Lower lobe of right lung (tissue), 2 donors: ENCODE measurements at regions not wholly inside any gene's neighbourhood (a gene's known extent, or its start where the extent isn't known, plus 50 kb on each side); places are given as distances from the start of the nearest gene placed in this dataset.

Experiments used
- ATAC-seq, 2 donors: fragments of 200-7000 bp; cut with Tn5 transposase; one replicate each; pipeline ENCODE4 v1.9.1; 2020 to 2022; ENCODE audit warnings: mild to moderate bottlenecking in 2 of 2, moderate library complexity in 2 of 2
- DNase-seq: peaks from one replicate; pipeline ENCODE4 v3.0.0-alpha.2; 2020
- H3K27ac ChIP-seq: fragments of 200-600 bp; one replicate; pipeline ENCODE4 v1.8.0; 2022
- H3K27me3 ChIP-seq: fragments of 200-600 bp; one replicate; pipeline ENCODE4 v1.8.0; 2022; ENCODE audit warnings: low read depth
- H3K36me3 ChIP-seq: fragments of 200-600 bp; one replicate; pipeline ENCODE4 v1.8.0; 2022; ENCODE audit warnings: mild to moderate bottlenecking
- H3K4me1 ChIP-seq: fragments of 200-600 bp; one replicate; pipeline ENCODE4 v1.8.0; 2022
- H3K4me3 ChIP-seq: fragments of 200-600 bp; one replicate; pipeline ENCODE4 v1.8.0; 2022; ENCODE audit warnings: mild to moderate bottlenecking
- H3K9me3 ChIP-seq: fragments of 200-600 bp; one replicate; pipeline ENCODE4 v1.8.0; 2022
- CTCF ChIP-seq: fragments of 200-600 bp; IDR thresholded peaks from one replicate; pipeline ENCODE4 v1.8.0; 2022; ENCODE audit warnings: antibody characterized with exemption, mild to moderate bottlenecking
- intact Hi-C: fragments of 100-400 bp; cut with DNase I; formaldehyde crosslinking; loops from one replicate; pipeline ENCODE4 v1.11.0; 2022
- donor health status: DM: no; HTN: yes; CAD: no; lungs with severe emphysema.

- peaks cover 9% of the 10 kb centered on the region for H3K4me1 ChIP-seq
- H3K27ac ChIP-seq = no peak overlapping the region
- no peaks in the 10 kb centered on the region for H3K9me3 ChIP-seq
- H3K4me3 ChIP-seq = no peak overlapping the region
- intact Hi-C loops = loop anchor here (2.0 kb wide), 1 partner anchor 130 kb away; no protein-coding TSS in a partner anchor
- H3K27me3 ChIP-seq = no peaks in the 10 kb centered on the region
- H3K36me3 ChIP-seq = no peaks in the 10 kb centered on the region
- ATAC-seq (no peak), DNase-seq (no peak)
- TF ChIP-seq CTCF = no peak
Observed at GRCh38 chr11:13208921-13209320, 68.7 kb upstream of the BMAL1 start.

- TF ChIP-seq CTCF = no peak
- Histone ChIP-seq H3K27me3 (no peaks in the 10 kb centered on the region), H3K4me3 (no peak overlapping the region), H3K9me3 (no peaks in the 10 kb centered on the region), H3K27ac (no peak overlapping the region), H3K4me1 (peaks cover 9% of the 10 kb centered on the region), H3K36me3 (no peaks in the 10 kb centered on the region)
- intact Hi-C loops = loop anchor here (2.0 kb wide), 1 partner anchor 129 kb away; no protein-coding TSS in a partner anchor
- no peak for DNase-seq
- ATAC-seq = no peak
Observed at GRCh38 chr11:13209379-13209778, 68.2 kb upstream of the BMAL1 start.

GRCh38 chr11:13210424-13210823 is 67.2 kb upstream of the BMAL1 start:
- Histone ChIP-seq H3K36me3 (no peaks in the 10 kb centered on the region), H3K9me3 (no peaks in the 10 kb centered on the region), H3K4me3 (no peak overlapping the region), H3K27me3 (no peaks in the 10 kb centered on the region), H3K27ac (no peak overlapping the region), H3K4me1 (peaks cover 9% of the 10 kb centered on the region)
- ATAC-seq (peak; percentile 53 to 69), DNase-seq (peak; percentile 56)
- TF ChIP-seq CTCF = peak; percentile 61
- intact Hi-C loops = no loop called here

- no peaks in the 10 kb centered on the region for H3K27me3 ChIP-seq
- ATAC-seq (no peak), DNase-seq (no peak)
- peaks cover 7% of the 10 kb centered on the region for H3K4me1 ChIP-seq
- no peaks in the 10 kb centered on the region for H3K36me3 ChIP-seq
- TF ChIP-seq CTCF = no peak
- no peak overlapping the region for H3K27ac ChIP-seq
- H3K4me3 ChIP-seq = no peak overlapping the region
- no peaks in the 10 kb centered on the region for H3K9me3 ChIP-seq
- intact Hi-C loops = no loop called here
Observed at GRCh38 chr11:13214276-13214675, 63.3 kb upstream of the BMAL1 start.

- peaks cover 7% of the 10 kb centered on the region for H3K4me1 ChIP-seq
- H3K27ac ChIP-seq = no peak overlapping the region
- H3K4me3 ChIP-seq = no peak overlapping the region
- no peak for TF ChIP-seq CTCF
- no peaks in the 10 kb centered on the region for H3K36me3 ChIP-seq
- H3K9me3 ChIP-seq = no peaks in the 10 kb centered on the region
- no peaks in the 10 kb centered on the region for H3K27me3 ChIP-seq
- DNase-seq (no peak), ATAC-seq (no peak)
- intact Hi-C loops = no loop called here
Observed at GRCh38 chr11:13215149-13215548, 62.4 kb upstream of the BMAL1 start.
